Peyer's patch (tissue), 4 donors: ENCODE measurements at regions not wholly inside any gene's neighbourhood (a gene's known extent, or its start where the extent isn't known, plus 50 kb on each side); places are given as distances from the start of the nearest gene placed in this dataset.
"Not testable (repeated sequence)": the region's sequence is repeated elsewhere in the genome, so short reads cannot be mapped to it uniquely, and the experiment has no call there.

Experiments used
- DNase-seq, 3 donors: peaks; one replicate each; pipeline ENCODE4 v3.0.0-alpha.2; 2017 to 2019
- H3K27ac ChIP-seq, 4 donors: fragments of 200-600 bp; sonication (generic); one replicate each; pipeline ENCODE4 v1.5.1; 2016 to 2019
- H3K27me3 ChIP-seq, 2 donors: fragments of 200-600 bp; sonication (generic); one replicate each; pipeline ENCODE4 v1.5.1; 2019
- H3K36me3 ChIP-seq, 3 donors: fragments of 200-600 bp; sonication (generic); one replicate each; pipeline ENCODE4 v1.5.1; 2016 to 2019
- H3K4me1 ChIP-seq, 4 donors: fragments of 200-600 bp; sonication (generic); one replicate each; pipeline ENCODE4 v1.5.1; 2016 to 2019
- H3K4me3 ChIP-seq, 4 donors: fragments of 200-600 bp; sonication (generic); 1 replicate in 3 of 4; 2 replicates in 1 of 4; pipeline ENCODE4 v1.5.1; 2016 to 2019; ENCODE audit warnings: mild to moderate bottlenecking in 1 of 4
- H3K9me3 ChIP-seq, 4 donors: fragments of 200-600 bp; sonication (generic); one replicate each; pipeline ENCODE4 v1.5.1; 2016 to 2019; ENCODE audit warnings: mild to moderate bottlenecking in 1 of 4
- POLR2A ChIP-seq, 2 donors: fragments of 450-650 bp; IDR thresholded peaks; one replicate each; pipeline ENCODE4 v1.5.1; 2017; ENCODE audit warnings: antibody characterized with exemption in 2 of 2, mild to moderate bottlenecking in 2 of 2, moderate library complexity in 2 of 2
- TF ChIP-seq, protein P1 (sequence below), 6 experiments: fragments of 450-650 bp in 4 of 6; fragments of 200-600 bp in 2 of 6; sonication (generic) in 1 of 6; IDR thresholded peaks; one replicate each; pipeline ENCODE4 v1.5.1; 2017 to 2019; ENCODE audit warnings: antibody characterized with exemption in 6 of 6, mild to moderate bottlenecking in 3 of 6, moderate library complexity in 1 of 6

DNA sequence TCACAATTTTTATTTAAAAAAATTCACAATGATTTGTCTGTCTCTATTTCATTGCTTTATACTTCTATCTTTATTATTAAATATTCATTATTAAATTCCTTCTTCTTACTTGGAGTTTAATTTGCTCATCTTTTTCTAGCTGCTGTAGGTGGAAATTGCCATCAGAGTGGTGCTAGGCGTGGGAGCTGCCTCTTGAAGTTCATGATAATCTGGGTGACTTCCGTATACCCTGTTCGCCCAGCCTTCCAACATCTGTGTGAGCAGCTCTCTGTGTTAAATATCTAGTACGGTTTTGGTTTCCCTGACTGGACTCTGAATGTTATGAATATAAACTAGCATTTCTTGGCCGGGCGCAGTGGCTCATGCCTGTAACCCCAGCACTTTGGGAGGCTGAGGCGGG lies 84.0 kb upstream of the RPH3AL start:
- H3K9me3 ChIP-seq, result no peaks in the 10 kb centered on the region
- TF ChIP-seq, protein P1, sequence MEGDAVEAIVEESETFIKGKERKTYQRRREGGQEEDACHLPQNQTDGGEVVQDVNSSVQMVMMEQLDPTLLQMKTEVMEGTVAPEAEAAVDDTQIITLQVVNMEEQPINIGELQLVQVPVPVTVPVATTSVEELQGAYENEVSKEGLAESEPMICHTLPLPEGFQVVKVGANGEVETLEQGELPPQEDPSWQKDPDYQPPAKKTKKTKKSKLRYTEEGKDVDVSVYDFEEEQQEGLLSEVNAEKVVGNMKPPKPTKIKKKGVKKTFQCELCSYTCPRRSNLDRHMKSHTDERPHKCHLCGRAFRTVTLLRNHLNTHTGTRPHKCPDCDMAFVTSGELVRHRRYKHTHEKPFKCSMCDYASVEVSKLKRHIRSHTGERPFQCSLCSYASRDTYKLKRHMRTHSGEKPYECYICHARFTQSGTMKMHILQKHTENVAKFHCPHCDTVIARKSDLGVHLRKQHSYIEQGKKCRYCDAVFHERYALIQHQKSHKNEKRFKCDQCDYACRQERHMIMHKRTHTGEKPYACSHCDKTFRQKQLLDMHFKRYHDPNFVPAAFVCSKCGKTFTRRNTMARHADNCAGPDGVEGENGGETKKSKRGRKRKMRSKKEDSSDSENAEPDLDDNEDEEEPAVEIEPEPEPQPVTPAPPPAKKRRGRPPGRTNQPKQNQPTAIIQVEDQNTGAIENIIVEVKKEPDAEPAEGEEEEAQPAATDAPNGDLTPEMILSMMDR (IDR thresholded peaks at IDR 0.05), result no peak
- no peak for TF ChIP-seq POLR2A (IDR thresholded peaks at IDR 0.05)

DNA sequence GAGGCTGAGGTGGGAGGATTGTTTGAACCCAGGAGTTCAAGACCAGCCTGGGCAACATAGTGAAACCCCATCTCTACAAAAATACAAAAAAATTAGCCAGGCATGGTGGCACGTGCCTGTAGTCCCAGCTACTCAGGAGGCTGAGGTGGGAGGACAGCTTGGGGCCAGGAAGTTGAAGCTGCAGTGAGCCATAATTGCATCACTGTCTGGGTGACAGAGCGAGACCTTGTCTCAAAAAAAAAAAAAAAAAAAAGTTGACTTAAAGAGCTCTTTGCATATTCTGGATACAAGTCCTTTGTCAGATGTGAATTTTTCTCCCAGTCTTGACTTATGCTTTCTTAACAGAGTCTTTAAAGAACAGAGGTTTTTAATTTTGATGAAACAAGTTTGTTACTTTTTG lies 79.9 kb upstream of the RPH3AL start:
- not testable (repeated sequence) for DNase-seq, H3K27me3 ChIP-seq, H3K36me3 ChIP-seq, H3K27ac ChIP-seq, H3K4me1 ChIP-seq, H3K4me3 ChIP-seq
- H3K9me3 ChIP-seq, result peaks cover 0 to 11% (median 0%) of the 10 kb centered on the region in 4 donors

More for the DNA sequence above, 84.0 kb upstream of the RPH3AL start:
- Histone ChIP-seq H3K4me3 (no peak overlapping the region), H3K4me1 (no peaks in the 10 kb centered on the region), H3K36me3 (no peaks in the 10 kb centered on the region), H3K27me3 (no peaks in the 10 kb centered on the region), H3K27ac (no peak overlapping the region)
- no peak for DNase-seq

DNA sequence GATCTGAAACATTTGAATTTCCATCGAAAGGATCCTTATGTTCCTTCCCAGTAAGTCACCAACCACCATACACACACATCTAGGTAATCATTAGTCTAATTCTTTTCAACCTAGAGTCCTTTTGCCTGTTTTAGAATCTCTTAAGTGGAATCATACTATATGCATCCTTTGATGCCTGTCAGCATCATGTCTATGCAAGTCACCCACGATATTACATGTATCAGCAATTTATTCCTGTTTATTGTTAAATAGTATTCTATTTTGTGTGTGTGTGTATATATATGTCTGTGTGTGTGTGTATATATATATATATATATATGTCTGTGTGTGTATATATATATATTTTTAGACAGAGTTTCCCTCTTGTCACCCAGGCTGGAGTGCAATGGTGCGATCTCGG lies 78.9 kb upstream of the RPH3AL start:
- peaks cover 0 to 11% (median 0%) of the 10 kb centered on the region in 4 donors for H3K9me3 ChIP-seq
- no peak overlapping the region for H3K27ac ChIP-seq
- no peak overlapping the region for H3K4me3 ChIP-seq
- TF ChIP-seq POLR2A (IDR thresholded peaks at IDR 0.05), result no peak
- TF ChIP-seq, protein P1 (IDR thresholded peaks at IDR 0.05), result no peak
- H3K36me3 ChIP-seq, result no peaks in the 10 kb centered on the region
- H3K4me1 ChIP-seq, result no peaks in the 10 kb centered on the region
- no peaks in the 10 kb centered on the region for H3K27me3 ChIP-seq
- DNase-seq, result no peak

DNA sequence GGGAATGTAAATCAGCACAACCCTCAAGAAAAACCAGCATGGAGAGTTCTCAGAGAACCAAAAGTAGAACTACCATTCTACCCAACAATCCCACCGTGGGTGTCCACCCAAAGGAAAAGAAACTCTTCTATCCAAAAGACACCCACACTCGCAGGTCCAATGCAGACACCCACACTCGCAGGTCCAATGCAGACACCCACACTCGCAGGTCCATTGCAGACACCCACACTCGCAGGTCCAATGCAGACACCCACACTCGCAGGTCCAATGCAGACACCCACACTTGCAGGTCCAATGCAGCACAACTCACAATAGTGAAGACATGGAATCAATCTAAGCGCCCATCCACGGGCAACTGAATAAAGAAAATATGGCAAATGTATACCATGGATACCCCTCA lies 77.0 kb upstream of the RPH3AL start:
- no peak overlapping the region for H3K27ac ChIP-seq
- no peaks in the 10 kb centered on the region for H3K4me1 ChIP-seq
- no peak for TF ChIP-seq POLR2A (IDR thresholded peaks at IDR 0.05)
- TF ChIP-seq, protein P1 (IDR thresholded peaks at IDR 0.05), result no peak
- DNase-seq, result no peak
- H3K4me3 ChIP-seq, result no peak overlapping the region
- no peaks in the 10 kb centered on the region for H3K36me3 ChIP-seq
- H3K27me3 ChIP-seq, result no peaks in the 10 kb centered on the region
- H3K9me3 ChIP-seq, result peaks cover 0 to 11% (median 0%) of the 10 kb centered on the region in 4 donors

DNA sequence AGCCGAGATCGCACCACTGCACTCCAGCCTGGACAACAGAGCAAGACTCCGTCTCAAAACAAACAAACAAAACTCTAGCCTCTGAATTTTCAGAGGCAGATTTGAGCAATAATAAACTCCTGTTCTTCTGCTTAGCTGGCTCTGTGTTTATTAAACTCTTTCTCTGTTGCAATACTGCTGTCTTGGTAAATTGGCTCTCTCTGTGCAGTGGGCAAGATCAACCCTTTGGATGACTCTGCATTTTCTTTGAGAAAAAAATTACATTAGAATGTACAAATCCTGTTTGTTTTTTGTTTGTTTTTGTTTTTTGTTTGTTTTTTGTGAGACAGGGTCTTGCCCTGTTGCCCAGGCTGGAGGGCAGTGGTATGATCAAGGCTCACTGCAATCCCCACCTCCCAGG lies 75.8 kb upstream of the RPH3AL start:
- Histone ChIP-seq H3K27me3 (no peaks in the 10 kb centered on the region), H3K4me3 (no peak overlapping the region), H3K4me1 (no peaks in the 10 kb centered on the region), H3K9me3 (peaks cover 0 to 11% (median 0%) of the 10 kb centered on the region in 4 donors), H3K27ac (no peak overlapping the region), H3K36me3 (no peaks in the 10 kb centered on the region)
- TF ChIP-seq, protein P1 (IDR thresholded peaks at IDR 0.05), result no peak
- TF ChIP-seq POLR2A (IDR thresholded peaks at IDR 0.05), result no peak
- DNase-seq, result no peak

- no peak for DNase-seq
- no peaks in the 10 kb centered on the region for H3K36me3 ChIP-seq
- H3K9me3 ChIP-seq, result peaks cover 0 to 11% (median 0%) of the 10 kb centered on the region in 4 donors
- no peak overlapping the region for H3K4me3 ChIP-seq
- no peaks in the 10 kb centered on the region for H3K4me1 ChIP-seq
- no peaks in the 10 kb centered on the region for H3K27me3 ChIP-seq
- H3K27ac ChIP-seq, result no peak overlapping the region
- TF ChIP-seq POLR2A (IDR thresholded peaks at IDR 0.05), result no peak
- TF ChIP-seq, protein P1 (IDR thresholded peaks at IDR 0.05), result no peak
These were observed 75.3 kb upstream of the RPH3AL start for GRCh38 chr17:427891-428290.
